Globus pallidus (tissue), 1 donor: ENCODE measurements at regions not wholly inside any gene's neighbourhood (a gene's known extent, or its start where the extent isn't known, plus 50 kb on each side); places are given as distances from the start of the nearest gene placed in this dataset.

Source experiments
- DNase-seq: peaks from one replicate; pipeline ENCODE4 v3.0.0-alpha.2; 2015; ENCODE audit warnings: low spot score

- no peak for DNase-seq
Observed at GRCh38 chr1:21346365-21347071, 56.3 kb upstream of the ECE1 start.

GRCh38 chr1:21344750-21345443, 54.6 kb upstream of the ECE1 start:
- DNase-seq = no peak

GRCh38 chr1:21344098-21344749, 54.0 kb upstream of the ECE1 start:
- DNase-seq = peak; percentile 55

- DNase-seq = no peak
Observed at GRCh38 chr1:21342961-21343838, 52.9 kb upstream of the ECE1 start.

- no peak for DNase-seq
Observed at GRCh38 chr1:21341517-21342078, 51.3 kb upstream of the ECE1 start.

GRCh38 chr1:21341022-21341421, 50.8 kb upstream of the ECE1 start:
- no peak for DNase-seq

- no peak for DNase-seq
Observed at GRCh38 chr1:21340230-21340945, 50.1 kb upstream of the ECE1 start.
